Activated CD8-positive, alpha-beta memory T cell treated with anti-CD3 and anti-CD28 coated beads, Interleukin-2, amount 50 U/mL, for 4 hours (primary cell): ENCODE measurements at regions not wholly inside any gene's neighbourhood (a gene's known extent, or its start where the extent isn't known, plus 50 kb on each side); places are given as distances from the start of the nearest gene placed in this dataset.

Source experiments
- DNase-seq: peaks from one replicate; pipeline ENCODE4 v3.0.0-alpha.2; 2020

DNA sequence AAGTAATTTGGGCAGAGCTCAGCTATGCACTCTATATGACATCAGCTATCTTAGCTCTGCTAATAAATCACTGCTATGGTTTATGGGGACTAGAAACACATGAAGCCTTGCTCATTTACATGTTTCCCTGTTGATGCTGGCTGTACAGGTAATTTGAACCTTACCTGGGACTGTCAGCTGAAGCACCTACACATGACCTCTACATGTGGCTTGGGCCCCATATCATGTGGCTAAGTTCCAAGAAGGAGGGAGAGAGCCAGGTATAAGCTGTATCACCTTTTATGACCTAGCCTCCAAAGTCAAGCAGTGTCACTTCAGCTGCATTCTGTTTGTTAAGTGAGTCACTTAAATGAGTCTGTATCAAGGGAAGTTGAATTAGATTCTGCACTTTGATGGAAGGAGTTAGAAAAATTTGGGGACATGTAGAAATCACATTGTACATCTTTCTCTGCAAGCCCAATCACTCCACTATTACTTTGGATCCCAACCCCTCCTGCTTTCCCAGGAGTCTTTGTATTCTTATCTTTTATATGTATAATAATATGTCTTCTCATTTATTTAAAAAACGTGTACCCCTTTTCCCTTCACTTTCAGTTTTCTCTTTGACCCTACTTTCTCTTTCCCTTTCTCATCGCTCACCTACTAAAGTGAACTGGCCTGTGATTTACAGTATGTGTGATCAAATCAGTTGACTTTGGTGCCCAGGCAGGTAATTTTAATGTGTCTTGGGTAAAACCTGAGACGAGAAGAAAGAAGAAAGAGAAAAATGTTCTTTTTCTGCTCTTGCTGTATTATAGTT is 53.4 kb upstream of the PRKACB start:
- DNase-seq: no peak

DNA sequence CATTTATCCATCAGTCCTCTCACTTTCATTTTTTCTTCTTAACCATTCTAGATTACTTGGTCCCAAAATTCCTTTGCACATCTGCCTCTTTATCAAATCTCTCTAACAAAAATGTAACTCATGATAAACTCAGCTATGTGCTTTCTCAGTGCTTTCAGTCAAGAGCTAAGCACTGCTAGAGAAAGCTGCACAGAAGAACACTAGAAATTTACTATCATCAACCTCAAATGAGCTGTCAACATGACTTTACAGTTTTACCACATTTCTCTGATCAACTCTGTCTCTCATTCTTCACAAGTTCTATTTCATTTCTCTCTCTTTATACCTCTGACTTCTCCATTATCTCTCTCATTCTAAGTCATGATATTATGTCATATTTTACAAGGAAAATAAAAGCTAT is 54.2 kb upstream of the PRKACB start:
- DNase-seq: no peak

DNA sequence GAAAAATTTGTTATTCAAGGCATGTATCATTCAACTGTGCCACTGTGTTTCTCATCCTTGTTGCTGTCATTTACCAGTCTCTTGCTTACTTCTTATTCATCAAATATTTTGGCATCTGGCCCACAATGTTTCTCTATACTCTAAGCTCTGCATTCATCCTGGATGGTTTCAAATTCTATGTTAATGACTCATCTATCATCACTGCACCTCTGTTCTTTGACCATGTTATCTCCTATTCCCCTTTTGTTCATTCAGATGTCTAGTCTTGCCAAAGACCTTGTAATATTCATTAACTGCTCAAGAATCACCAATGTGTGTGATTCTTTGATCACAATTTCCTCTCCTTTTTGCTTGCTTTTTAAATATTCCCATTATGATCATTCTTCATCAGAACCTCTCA is 54.6 kb upstream of the PRKACB start:
- no peak for DNase-seq

DNA sequence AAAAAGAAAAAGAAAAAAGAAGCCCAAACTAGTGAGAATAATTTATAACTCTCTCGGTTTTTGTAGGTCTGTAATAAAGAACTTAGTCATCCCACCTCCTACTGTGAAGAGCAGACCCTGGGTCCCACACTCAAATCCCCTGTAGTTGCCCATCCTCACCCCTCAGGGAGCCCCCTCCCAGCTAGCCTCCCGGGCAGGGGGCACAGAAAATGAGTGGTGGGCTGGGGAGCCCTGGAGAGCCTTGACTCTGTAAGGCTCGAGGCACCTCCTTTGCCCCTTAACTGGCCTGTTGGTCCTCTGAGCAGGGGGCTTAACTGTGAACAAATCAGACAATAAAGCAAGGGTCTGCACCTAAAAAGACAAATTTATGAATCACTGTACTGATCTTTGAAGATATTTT is 57.5 kb upstream of the PRKACB start:
- DNase-seq: no peak

DNA sequence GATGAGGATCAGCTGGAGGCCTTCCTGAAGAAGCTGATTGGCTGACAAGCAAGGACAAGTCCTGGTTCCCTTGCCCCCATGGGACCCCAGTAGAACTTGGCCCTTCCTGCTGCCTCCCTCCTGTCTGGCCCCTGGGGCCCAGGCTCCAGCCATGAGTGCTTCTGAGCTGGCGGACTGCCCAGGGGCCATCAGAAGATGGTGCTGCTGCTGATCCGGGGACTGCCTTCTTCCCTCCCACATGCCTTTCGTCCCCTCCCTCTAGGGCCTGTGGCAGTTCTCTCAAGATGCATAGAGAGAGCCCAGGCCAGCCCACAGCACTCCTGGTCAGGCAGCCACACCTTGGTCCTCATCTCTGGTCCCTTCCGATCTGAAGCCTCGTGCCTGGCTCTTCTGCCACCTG is 57.9 kb upstream of the PRKACB start:
- DNase-seq: no peak

DNA sequence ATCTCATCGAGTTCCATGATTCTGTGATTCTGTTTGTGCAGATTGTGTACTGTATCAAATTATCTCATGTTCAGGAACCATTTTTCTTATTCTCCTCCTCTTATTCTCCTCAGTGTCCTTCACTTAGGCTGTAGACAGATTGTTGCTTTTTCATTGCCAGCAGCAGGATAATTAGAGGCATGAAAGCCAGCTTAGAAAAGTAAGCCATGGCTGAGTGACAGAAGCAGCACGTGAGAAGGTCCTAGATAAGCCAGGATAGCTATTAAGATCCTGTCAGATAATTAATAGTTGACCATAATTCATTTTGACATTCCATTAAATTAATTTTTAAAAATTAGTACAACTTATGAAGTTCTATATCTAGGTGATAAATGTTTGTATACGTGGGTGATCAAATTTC is 60.8 kb upstream of the PRKACB start:
- no peak for DNase-seq

DNA sequence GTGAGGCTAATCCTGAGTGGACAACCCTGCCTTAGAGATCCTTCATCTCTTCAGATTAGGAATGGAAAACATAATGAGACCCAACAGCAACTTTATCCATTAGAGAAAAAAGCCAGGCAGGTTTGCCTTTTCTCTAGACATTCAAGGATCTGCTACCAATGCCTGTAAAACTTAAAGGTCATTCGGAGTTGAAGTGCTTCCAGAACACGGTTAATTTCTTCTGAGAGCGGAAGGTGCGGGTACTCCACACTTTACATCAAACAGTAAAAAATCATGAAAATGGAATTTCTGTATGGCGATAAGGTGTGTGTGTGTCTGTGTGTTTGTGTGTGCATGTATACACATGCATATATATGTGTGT is 65.2 kb upstream of the PRKACB start:
- no peak for DNase-seq

DNA sequence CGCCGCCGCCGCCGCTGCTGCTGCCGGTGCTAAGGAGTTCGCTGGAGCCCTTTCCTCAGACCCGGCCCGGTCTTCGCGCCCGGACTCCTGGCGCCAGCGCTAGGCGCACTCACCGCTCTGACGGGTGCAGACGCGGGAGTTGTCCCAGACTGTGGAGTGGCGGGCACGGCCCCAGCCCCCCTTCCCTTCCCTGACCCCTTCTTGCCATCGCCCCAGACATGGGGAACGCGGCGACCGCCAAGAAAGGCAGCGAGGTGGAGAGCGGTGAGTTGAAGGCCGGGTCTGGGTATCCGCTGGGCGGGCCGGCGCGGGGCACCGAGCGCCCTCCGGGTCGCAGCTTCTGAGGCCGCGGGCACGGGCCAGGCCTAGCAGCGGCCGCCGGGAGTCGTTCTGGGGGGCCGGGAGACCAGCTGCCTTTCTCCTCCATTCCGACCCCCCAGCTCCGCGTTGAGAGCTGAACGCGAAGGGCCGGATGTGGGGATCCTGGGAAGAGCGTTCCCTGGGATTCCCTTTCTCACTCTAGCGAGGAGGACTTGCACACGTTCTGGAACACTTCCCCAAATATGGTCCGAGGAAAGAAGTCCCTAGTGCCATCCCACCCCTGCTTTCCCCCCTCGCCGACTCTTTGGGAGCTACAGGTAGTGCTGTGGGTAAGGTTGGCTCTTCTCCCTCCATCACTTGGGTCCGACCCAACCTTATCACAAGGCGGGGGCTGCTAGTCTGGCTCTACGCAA is 65.8 kb upstream of the PRKACB start:
- DNase-seq: no peak

DNA sequence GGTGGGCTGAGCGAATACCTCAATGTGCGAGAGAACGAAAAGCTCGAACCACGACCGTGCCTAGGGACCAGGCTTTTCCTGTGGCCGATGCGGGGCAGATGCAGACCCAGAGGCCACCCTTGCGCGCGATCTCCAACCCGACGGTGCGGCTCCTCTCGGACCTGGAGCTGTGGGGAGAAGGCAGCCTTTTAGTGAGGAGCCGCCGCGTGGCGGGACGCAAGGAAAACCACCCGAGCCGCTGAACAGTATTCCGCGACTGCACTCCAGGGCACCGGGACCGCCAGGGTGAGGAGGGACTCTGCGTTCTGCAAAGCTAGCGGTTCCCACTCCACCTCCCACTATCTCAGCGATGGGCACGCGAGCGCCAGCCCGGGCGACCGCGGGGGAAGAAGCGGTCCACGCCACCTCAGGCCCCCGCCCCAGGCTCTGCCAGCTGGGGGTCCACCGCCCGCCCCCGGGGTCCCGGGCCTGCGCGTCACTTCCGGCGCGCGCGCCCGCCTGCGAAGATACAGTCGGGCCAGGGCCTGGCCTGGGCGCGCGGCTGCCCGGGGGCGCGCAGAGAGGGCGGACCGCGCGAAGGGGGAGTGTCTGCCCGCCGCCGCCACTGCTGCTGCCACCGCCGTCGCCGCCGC is 66.5 kb upstream of the PRKACB start:
- peak; percentile 82 for DNase-seq

DNA sequence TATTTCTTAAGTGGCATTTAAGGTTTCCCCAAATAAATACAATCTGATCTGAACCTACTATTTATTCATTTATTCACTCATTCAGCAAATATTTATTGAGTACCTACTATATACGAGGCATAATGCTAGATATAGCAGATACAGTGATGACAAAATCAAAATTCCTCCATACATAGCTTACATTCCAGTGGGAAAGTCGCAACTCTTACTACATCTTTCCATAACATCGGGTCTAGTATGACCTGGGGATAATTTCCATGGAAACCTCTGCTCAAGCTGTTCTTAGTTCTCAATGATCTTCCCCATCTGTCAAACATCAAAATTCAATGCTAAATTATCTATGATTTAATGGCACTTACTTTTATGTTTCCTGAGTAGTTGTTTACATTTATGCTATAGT is 70.8 kb upstream of the PRKACB start:
- no peak for DNase-seq

DNA sequence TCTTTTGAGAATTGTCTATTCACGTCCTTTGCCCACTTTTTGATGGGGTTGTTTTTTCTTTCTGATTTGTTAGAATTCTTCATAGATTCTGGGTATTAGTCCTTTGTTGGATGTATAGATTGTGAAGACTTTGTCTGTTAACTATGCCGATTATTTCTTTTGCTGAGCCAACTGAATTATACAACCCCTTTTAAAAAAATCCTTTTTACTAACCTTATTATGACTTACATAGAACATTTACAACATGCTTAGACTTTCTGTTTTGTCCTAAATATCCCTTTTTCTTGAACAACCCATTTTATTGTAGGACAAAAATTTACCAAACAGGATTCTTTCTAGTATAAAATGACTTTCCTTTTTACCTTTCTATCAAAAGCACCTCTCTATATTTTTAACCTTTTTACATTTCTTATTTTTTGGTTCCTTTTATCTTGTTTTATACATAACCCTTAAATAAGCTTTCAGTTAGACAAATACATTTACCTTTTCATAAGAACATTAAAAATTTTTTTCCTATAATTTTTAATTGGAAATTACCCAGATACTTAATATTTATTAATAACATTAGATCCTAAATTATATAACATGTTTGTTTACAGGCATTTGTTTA is 70.4 kb upstream of the TTLL7 start:
- DNase-seq: no peak

DNA sequence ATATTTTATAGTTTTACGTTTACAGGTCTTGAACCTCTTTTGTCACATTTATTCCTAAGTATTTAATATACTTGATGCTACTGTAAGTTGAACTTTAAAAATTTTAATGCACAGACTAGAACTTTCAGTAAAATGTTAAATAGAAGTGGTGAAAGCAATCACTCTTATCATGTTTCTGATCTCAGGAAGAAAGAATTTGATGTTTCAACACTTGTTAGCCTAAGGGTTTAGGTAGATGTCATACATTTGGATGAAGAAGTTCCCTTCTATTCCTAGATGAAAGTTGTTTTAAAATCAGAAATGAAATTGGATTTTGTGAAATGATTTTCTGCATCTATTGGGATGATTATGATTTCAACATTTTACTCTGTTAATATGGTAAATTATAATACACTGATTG is 63.6 kb upstream of the TTLL7 start:
- no peak for DNase-seq

DNA sequence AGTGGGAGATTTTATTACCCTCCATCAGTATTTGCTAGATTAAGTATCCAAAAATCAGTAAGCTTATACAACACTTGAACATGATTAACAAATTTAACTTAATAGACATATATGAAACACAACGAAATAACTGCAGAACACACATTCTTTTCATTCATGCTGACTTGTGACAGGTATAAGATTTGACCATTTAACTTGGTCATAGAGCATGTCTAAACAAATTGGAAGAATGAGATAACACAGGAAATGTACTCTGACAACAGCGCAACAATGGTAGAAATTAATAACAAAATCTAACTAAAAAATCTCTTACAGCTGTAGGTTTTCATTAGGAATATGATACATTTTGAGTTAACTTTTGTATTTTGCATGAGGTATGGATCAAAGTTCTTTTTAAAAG is 62.4 kb upstream of the TTLL7 start:
- DNase-seq: no peak

DNA sequence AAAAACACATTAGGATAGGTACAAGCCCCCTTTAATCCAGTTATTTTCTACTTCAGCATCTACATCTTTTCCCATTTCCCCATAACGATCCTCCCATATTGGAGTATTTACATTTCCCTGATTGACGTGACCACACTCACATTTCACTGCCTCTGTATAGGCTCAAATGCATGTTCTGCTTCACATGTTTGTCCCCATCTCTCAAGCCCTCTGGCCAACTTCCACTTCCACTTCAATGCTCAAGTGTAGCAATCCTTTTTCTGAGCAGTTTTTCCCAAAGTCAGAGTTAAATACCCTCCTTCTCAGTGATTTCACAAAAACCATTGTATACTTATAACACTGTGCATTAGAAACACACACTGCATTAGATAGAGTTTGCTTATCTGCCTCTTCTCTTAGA is 61.8 kb upstream of the TTLL7 start:
- DNase-seq: no peak

DNA sequence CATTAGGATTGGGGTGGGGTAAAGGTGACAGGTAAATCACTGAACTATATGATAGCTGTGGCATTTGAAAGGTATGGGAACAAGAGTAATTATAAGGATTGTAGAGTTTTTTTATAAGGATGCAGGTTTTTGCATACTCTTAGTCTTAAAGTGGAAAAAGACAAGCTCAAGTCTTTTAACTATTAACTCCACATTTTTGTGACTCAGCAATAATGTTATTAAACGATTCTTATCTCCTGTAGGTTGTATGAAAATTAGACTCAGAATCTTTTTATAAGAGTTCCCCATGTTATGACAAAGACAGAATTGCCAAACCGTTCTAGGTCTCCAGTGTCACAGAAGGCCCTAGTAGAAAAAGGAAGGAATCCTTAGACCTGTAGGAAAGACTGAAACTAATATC is 49.9 kb upstream of the TTLL7 start:
- DNase-seq: no peak
